Suprapubic skin (tissue), 4 donors: ENCODE measurements at regions not wholly inside any gene's neighbourhood (a gene's known extent, or its start where the extent isn't known, plus 50 kb on each side); places are given as distances from the start of the nearest gene placed in this dataset.

Source experiments
- DNase-seq, 2 donors: peaks; one replicate each; pipeline ENCODE4 v3.0.0-alpha.2; 2019; ENCODE audit warnings: low spot score in 2 of 2
- H3K27ac ChIP-seq: fragments of 200-600 bp; sonication (generic); one replicate; pipeline ENCODE4 v1.5.1; 2019
- H3K27me3 ChIP-seq: fragments of 200-600 bp; sonication (generic); one replicate; pipeline ENCODE4 v1.5.1; 2019
- H3K36me3 ChIP-seq: fragments of 200-600 bp; sonication (generic); one replicate; pipeline ENCODE4 v1.5.1; 2019
- H3K4me1 ChIP-seq: fragments of 200-600 bp; sonication (generic); one replicate; pipeline ENCODE4 v1.5.1; 2019
- H3K4me3 ChIP-seq: fragments of 200-600 bp; sonication (generic); one replicate; pipeline ENCODE4 v1.5.1; 2019; ENCODE audit warnings: mild to moderate bottlenecking
- H3K9me3 ChIP-seq: fragments of 200-600 bp; sonication (generic); one replicate; pipeline ENCODE4 v1.5.1; 2019
- EP300 ChIP-seq: sonication (generic); formaldehyde crosslinking; IDR thresholded peaks from one replicate; pipeline ENCODE4 v1.6.1; 2017; ENCODE audit warnings: antibody characterized with exemption
- POLR2A ChIP-seq, 2 donors: fragments of 450-650 bp; IDR thresholded peaks; one replicate each; pipeline ENCODE4 v1.6.1; 2017; ENCODE audit warnings: antibody characterized with exemption in 2 of 2, mild to moderate bottlenecking in 2 of 2, moderate library complexity in 2 of 2
- POLR2AphosphoS5 ChIP-seq, 3 donors: sonication (generic); formaldehyde crosslinking; IDR thresholded peaks; one replicate each; pipeline ENCODE4 v1.6.1; 2017; ENCODE audit warnings: antibody characterized with exemption in 3 of 3
- whole genome bisulfite sequencing: methylation state at CpG from one replicate; pipeline ENCODE4 v1.1.5; 2018; 5-methylcytosine and 5-hydroxymethylcytosine counted together
- TF ChIP-seq, protein P1 (sequence below), 2 donors: fragments of 200-600 bp in 1 of 2; fragments of 450-650 bp in 1 of 2; sonication (generic) in 1 of 2; IDR thresholded peaks; one replicate each; pipeline ENCODE4 v1.5.1; 2016 to 2019; ENCODE audit warnings: antibody characterized with exemption in 2 of 2, mild to moderate bottlenecking in 1 of 2, moderate library complexity in 1 of 2

DNA sequence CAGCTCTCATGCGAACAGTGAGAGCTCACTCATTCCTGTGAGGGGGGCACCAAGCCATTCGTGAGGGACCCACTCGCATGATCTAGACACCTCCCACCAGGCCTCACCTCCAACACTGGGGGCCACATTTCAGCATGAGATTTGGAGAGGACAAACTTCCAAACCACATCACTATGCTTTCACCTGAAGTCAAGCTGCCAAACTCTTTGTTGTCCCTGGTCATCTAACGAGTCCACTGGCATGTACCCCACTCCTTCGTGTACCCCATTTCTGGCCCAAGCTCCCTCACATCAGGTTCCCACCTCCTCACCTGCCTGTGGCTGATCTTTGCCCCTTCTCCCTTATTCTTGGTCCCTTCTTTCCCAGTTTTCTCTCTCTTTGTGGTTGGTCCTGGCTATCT is 198.9 kb downstream of the ADAMTS15 start:
- no peak for TF ChIP-seq POLR2A (IDR thresholded peaks at IDR 0.05)
- TF ChIP-seq, protein P1, sequence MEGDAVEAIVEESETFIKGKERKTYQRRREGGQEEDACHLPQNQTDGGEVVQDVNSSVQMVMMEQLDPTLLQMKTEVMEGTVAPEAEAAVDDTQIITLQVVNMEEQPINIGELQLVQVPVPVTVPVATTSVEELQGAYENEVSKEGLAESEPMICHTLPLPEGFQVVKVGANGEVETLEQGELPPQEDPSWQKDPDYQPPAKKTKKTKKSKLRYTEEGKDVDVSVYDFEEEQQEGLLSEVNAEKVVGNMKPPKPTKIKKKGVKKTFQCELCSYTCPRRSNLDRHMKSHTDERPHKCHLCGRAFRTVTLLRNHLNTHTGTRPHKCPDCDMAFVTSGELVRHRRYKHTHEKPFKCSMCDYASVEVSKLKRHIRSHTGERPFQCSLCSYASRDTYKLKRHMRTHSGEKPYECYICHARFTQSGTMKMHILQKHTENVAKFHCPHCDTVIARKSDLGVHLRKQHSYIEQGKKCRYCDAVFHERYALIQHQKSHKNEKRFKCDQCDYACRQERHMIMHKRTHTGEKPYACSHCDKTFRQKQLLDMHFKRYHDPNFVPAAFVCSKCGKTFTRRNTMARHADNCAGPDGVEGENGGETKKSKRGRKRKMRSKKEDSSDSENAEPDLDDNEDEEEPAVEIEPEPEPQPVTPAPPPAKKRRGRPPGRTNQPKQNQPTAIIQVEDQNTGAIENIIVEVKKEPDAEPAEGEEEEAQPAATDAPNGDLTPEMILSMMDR (IDR thresholded peaks at IDR 0.05) = no peak
- no peak for TF ChIP-seq EP300
- no peak for TF ChIP-seq POLR2AphosphoS5 (IDR thresholded peaks at IDR 0.05)
- H3K27ac ChIP-seq = no peak overlapping the region
- H3K4me1 ChIP-seq = peaks cover 50% of the 10 kb centered on the region
- no peak overlapping the region for H3K4me3 ChIP-seq
- WGBS = 96% methylated on average over 5 of the region's 5 CpGs
- no peaks in the 10 kb centered on the region for H3K9me3 ChIP-seq
- no peaks in the 10 kb centered on the region for H3K27me3 ChIP-seq
- no peaks in the 10 kb centered on the region for H3K36me3 ChIP-seq
- DNase-seq = no peak

DNA sequence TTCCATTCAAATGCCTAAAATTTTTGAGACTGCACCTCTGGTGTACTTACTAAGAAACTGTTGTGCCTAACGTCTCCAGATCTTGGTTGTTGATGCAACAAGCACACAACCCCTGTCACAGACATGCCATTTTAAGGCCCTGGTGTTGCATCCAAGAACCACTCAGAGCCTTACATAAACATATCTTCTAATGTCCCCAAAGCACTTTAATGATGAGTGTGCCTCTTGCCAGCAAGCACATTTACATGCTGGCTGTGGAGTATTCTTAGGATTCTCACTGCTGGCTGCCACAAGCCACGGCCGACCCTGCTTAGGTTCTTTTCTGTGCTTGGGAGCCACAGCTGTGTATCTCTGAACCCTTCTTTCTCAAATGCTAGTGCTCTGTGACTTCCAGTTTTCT is 201.4 kb downstream of the ADAMTS15 start:
- Histone ChIP-seq H3K36me3 (no peaks in the 10 kb centered on the region), H3K9me3 (no peaks in the 10 kb centered on the region), H3K27me3 (no peaks in the 10 kb centered on the region), H3K27ac (peak overlapping the region; percentile 8), H3K4me1 (peaks cover 62% of the 10 kb centered on the region), H3K4me3 (no peak overlapping the region)
- no peak for DNase-seq
- WGBS = 96% methylated on average over 3 of the region's 3 CpGs
- TF ChIP-seq POLR2A (IDR thresholded peaks at IDR 0.05) (no peak), EP300 (no peak), POLR2AphosphoS5 (IDR thresholded peaks at IDR 0.05) (no peak)
- TF ChIP-seq, protein P1 (IDR thresholded peaks at IDR 0.05) = no peak

DNA sequence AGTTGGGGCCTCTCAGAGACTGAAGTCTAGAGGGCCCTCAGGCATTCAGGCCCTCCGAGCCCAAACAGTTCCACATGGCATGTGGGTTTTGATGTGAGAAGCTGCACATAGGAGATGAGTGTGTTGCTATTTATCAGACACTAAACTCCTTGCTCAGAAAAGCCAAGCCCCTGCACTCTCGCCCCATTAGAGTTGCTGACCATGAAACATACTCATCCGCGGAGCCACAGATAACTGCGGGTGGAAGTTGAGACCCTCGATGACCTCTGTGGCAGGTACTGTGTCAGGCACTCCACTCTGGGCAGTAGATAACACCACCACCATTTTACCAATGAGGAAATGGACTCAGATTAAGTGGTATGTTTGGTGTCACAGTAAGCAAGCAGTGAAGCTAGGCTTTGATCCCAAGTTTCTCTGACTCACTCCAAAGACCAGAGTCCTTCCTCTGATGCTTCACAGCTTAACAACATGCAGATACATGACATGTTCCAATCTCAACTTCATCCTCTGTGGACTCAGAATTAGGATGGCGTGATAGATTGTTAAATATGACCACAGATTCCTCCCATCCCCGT is 202.1 kb downstream of the ADAMTS15 start:
- H3K27ac ChIP-seq = peak overlapping the region; percentile 36
- WGBS = 81% methylated on average over 8 of the region's 8 CpGs
- H3K27me3 ChIP-seq = no peaks in the 10 kb centered on the region
- TF ChIP-seq EP300 (no peak), POLR2AphosphoS5 (IDR thresholded peaks at IDR 0.05) (no peak), POLR2A (IDR thresholded peaks at IDR 0.05) (no peak)
- TF ChIP-seq, protein P1 (IDR thresholded peaks at IDR 0.05) = no peak
- H3K36me3 ChIP-seq = no peaks in the 10 kb centered on the region
- H3K4me3 ChIP-seq = no peak overlapping the region
- H3K4me1 ChIP-seq = peaks cover 66% of the 10 kb centered on the region
- no peak for DNase-seq
- H3K9me3 ChIP-seq = no peaks in the 10 kb centered on the region

DNA sequence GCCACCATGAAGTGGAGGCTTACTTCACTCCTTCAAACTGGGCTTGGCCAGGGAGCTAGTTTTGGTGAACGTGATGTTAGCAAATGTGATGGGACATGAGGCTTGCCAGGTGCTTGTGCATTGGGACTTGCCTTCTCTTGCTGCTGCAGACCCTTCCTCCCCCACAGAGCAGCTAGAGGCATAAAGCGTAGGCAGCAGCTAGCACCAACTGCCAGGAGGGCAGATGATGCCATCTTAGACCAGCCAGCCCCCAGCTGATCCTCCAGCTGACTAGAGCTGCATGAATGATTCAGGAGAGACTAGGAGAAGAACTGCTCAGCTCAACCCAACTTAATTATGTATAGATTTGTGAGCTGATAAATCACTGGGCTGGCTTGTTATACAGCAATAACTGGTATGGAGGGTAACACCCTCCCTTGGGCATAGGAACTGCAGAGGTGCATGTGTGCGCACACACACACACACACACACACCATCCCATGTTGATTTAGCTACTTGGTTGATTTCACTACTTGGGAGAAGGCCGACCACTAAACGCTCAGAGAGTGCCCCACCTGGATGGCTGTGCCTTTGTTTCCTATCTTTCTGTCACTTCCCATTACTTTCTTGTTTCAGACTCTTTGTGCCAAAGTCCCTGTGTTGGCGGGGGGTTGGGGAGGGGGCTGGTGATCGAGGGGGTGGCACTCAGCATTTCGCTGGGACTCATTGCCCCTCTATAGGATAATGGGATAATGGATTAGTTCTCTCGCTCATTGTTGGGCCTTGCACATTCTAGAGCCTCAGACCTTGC is 202.8 kb downstream of the ADAMTS15 start:
- Histone ChIP-seq H3K4me3 (no peak overlapping the region), H3K27ac (peak overlapping the region; percentile 36), H3K27me3 (no peaks in the 10 kb centered on the region), H3K36me3 (no peaks in the 10 kb centered on the region), H3K4me1 (peaks cover 66% of the 10 kb centered on the region), H3K9me3 (no peaks in the 10 kb centered on the region)
- WGBS = 88% methylated on average over 9 of the region's 9 CpGs
- DNase-seq = no peak
- TF ChIP-seq POLR2AphosphoS5 (IDR thresholded peaks at IDR 0.05) = peak in 1 of 3 donors; percentile 22
- TF ChIP-seq, protein P1 (IDR thresholded peaks at IDR 0.05) = no peak

DNA sequence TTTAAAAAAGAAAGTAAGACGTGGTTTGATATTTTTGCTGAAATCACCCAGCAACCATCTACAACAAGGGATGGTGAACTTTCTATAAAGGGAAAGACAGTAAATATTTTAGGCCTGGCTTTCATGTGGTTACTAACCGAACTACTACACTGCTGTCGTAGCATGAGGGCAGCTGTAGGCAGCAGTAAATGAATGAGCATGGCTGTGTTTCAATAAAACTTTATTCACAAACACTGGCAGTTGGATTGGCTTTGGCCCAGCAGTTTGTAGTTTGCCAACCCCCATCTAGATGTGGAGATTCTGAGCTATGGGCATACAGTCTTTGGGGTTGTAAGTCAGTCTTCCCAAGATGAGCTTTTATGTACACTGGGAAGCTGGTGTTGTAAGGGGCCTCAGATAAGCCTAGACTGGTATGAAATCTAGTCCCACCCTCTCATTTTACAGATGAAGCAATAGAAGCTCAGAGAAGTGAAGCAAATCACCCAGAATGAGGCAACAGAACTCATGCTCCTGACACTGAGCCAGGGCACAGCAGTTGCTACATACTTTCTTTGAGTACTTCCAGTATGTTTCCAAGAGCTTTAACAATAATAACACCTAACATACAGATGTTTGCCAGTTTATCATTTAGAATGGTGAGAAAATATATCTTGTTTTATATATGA is 204.4 kb downstream of the ADAMTS15 start:
- peak overlapping the region; percentile 81 for H3K27ac ChIP-seq
- peak; percentile 87 to 89 for DNase-seq
- 81% methylated on average over 3 of the region's 3 CpGs for WGBS
- no peaks in the 10 kb centered on the region for H3K27me3 ChIP-seq
- no peak overlapping the region for H3K4me3 ChIP-seq
- TF ChIP-seq POLR2AphosphoS5 (IDR thresholded peaks at IDR 0.05) = peak; percentile 85 to 98 (median 91)
- TF ChIP-seq, protein P1 (IDR thresholded peaks at IDR 0.05) = no peak
- no peaks in the 10 kb centered on the region for H3K36me3 ChIP-seq
- peaks cover 56% of the 10 kb centered on the region for H3K4me1 ChIP-seq
- no peaks in the 10 kb centered on the region for H3K9me3 ChIP-seq
